ENCODE measurements at regions not wholly inside any gene's neighbourhood (a gene's known extent, or its start where the extent isn't known, plus 50 kb on each side); places are given as distances from the start of the nearest gene placed in this dataset.
"Not testable (repeated sequence)": the region's sequence is repeated elsewhere in the genome, so short reads cannot be mapped to it uniquely, and the experiment has no call there.

DNA sequence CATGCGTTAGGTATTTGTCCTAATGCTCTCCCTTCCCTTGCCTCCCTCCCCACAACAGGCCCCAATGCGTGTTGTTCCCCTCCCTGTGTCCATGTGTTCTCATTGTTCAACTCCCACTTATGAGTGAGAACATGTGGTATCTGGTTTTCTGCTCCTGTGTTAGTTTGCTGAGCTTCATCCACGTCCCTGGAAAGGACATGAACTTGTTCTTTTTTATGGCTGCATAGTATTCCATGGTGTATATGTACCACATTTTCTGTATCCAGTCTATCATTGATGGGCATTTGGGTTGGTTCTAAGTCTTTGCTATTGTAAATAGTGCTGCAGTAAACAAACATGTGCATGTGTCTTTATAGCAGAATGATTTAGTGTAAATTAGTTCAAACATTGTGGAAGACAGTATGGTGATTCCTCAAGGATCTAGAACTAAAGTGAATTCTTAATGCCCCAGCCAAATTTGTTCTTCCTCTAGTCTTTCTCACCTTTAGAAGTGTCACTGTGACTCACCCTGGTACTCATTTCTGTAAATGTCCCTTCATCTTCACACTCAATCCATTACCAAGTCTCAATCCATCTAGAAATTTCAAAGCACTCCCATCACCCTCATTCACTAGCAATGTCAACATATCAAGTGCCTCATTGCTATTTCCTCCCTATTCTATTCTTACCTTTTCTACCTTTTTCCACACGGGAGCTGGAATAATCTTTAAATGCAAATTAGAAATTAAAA lies 123.9 kb downstream of the MREG start:
- DNase-seq: not testable (repeated sequence)

DNA sequence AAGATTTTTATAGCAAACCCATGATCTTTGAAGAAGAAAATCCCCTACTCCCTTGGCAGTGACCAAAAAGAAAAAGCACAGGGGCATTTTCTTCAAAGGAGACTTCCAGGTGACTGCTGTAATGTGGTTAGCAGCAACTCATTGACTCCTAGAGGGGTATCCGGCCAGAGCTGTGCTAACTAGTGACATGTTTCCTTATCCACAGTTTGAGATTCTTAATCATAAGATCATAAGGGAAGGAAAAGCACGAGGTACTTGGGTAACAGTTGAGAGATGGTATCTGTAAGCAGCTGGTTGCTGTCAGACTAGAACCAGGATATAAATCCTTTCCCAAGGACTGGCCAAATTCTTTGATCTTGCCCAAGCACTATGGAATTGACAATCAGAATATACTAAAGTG lies 124.7 kb downstream of the MREG start:
- no peak for DNase-seq

DNA sequence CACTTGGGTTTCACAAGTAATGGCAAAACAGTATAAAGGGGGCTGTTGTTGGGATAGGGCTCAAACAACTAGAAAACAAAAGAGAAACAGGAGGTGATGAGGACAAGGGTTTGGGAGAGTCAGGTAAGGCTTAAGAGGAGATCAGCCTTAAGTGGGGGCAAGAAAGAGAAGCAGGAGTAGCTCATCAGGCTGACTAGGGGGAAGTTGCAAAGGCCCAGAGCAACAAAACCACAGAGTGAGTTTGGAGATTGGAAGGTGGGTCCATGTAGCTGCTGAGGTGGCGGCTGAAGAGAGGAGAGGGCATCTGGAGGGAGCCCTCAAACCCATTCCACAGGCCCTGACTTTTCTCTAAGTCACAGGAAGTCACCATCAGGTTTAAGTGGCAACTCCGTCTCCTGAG lies 126.0 kb downstream of the MREG start:
- DNase-seq: no peak

DNA sequence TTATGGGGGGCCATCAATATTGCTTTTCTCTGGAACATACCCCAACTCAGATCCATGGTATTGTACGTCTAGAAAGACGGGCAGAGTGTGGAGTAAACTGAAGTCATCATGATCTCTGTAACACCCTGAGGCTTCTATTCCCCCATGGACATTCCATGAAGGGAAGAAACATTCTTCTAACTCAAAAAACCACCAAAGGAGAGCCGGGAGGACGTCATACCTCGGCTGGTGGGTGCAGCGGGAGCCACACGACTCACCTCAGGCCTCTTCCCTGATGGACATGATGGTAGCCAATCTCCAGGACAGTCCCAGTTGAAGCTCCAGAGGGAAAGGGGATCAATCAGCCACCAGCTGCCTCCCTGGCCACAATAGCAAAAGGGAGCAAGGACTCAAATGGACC lies 127.3 kb downstream of the MREG start:
- DNase-seq: no peak

DNA sequence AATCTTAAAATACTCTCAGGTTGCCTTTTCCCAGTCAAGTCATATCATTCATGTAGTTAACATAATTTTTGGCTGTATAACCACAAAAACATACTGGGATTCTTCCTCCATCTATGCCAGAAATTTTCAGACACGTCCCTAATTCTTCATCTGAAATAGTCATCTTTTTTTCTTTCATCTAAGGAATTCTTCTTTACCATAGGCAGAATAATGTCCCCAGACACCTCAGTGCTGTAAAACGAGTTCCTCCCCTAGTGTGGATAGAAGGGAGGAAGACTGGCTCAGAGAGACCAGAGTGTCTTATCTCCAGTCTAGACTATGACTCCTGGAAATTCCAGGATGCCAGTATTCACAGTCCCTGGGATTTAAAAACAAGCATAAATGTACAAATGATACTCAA lies 127.8 kb downstream of the MREG start:
- DNase-seq: no peak

DNA sequence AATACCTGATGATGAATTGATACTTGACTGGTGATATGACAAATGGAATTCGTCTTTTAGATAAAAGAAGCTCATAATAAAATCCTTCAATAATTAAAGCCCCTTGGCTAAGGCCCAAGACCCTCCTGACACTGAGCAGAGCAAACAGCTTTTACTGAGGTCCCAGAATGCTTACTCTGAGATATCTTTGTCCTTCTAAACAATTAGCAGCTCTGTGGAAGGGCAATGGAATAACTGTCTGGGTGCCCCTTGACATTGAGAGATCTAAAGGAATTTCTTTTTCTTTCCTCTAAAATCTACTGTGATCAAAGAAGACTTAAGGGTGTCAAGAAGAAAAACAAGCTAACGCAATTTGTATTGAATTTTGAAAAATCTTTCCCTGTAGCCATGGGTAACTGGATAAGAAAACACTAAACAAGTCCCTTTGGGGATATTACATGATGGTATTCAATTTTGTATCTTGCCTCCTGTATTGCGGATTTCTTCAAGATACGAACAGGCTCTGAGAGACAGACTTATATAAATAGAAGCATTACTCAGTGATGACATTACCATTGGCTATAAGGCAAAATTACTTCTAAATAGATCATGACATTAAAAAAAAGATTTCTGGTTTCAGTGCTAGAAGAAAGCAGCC lies 128.8 kb downstream of the MREG start:
- DNase-seq: no peak

DNA sequence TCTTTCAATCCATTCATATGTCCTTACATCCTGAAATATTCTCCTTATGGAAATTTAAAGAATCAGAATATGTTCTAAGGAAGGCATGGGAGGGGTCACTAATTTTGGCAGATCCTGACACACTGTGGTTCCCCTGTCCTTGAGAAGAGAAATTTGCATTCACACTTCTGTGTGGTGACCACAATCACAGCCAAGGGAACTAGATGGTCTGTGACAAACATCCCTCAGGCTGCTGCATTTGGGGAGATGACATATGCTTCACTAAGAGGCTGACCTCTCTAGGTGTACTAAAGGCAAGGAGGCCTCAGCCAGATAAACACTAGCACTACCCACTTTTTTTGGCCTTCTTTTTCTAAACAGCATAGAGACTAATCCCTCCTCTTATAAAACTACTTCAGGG lies 129.6 kb downstream of the MREG start:
- DNase-seq: no peak

DNA sequence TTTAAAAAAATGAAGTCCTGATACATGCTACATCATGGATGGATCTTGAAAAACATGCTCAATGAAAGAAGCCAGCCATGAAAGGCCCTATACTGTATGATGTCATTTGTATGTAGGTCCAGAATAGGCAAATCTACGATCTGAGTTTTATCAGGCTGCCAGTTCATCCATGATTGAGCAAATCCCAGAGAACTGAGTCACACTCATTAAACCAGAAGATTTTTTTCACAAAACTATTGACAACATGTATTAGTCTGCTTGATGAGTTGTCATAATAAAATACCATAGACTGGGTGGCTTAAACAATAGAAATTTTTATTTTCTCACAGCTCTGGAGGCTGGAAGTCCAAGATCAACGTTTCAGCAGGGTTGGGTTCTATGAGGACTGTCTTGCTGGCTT lies 130.7 kb downstream of the MREG start:
- no peak for DNase-seq

DNA sequence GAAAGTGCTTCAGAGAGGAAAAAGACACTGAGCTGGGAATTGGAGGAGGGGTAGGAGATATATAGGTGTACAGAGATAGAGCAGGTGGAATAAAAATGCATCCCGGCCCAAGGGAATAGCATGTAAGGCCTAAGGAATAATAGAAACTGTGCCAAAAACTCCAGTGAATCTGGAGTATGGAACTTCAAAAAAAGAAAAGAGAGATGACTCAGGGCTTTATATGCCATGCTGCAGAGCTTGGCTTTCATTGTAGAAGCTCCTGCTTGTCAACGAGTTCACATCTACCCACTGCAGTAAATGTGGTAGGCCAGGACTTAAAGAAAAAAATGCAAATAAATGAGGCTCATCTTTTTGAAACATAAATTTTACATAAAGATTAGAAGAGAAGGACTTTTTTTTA lies 131.8 kb downstream of the MREG start:
- DNase-seq: no peak

DNA sequence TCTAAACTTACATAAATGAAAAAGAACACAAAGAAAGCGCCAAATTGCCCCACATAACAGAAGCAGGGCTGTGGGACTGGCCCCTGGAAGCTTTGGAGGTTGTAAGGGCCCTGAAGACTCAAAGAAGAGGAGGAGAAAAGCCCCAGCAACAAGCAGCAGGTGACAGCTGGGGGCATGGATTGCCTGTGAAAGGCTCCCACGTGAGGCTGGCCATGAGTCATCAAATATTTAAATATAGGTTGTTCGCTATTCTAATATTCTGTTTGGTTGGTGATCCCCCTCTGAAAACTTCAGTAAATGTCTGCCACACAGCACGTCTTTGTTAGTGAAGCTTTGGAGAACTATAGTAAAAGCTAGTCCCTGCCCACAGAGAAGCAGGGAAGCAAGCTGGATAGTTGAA lies 132.4 kb downstream of the MREG start:
- no peak for DNase-seq

DNA sequence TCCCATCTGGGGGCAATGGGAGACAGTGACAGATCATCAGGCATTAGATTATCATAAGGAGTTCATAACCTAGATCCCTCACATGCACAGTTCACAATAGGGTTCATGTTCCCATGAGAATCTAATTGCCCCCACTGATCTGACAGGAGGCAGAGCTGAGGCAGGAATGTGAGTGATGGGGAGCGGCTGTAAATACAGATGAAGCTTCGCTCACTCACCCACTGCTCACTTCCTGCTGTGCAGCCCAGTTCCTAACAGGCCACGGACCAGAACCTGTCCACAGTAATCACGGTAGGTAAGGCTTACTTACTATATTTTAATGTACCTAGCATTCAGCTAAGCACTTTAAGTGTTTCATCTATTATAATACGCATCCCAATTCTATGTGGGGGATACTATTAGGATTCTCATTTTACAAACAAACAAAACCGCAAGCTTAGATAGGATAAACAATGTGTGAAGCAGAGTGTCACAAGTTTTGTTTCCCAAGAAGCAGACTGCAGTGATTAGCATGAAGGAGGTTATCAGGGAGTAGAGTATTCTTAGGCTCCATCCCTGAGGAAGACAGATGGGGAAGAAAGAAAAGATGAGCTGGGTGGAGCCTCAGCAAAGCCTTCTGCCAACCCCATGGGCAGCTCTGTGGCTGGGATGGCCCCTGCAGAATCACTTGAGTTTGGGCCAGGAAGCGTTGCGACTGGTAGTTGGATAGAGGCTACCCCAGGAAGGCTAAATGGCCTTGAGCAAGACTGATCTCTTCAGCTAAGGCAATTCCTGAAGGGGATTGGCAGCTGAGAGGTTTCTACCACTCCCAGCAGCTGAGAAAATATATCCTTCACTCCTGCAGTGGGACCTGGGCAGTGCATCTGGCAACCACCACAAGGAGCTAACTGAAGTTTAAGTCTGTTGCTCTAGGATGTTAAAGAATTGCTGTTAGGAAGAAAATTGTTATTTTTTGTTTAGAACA lies 133.1 kb downstream of the MREG start:
- no peak for DNase-seq

DNA sequence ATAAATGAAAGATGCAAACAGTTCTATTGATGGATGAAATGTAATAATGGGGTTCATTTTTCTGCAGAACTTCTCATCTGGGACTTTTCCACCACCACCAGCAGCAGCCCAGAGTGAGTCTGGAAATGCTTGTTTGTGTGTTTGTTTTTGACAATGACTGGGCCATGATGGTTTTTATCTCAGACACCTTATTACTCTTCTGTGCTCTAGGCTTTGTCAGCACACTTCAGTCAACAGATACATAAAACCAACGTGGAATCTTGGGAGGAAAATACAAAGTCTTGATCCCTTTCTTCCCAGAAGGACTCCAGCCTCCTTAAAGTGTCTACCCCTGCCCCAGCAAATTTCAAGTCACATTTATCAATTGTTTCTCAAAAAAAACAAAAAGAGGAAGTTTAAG lies 134.0 kb downstream of the MREG start:
- no peak for DNase-seq

DNA sequence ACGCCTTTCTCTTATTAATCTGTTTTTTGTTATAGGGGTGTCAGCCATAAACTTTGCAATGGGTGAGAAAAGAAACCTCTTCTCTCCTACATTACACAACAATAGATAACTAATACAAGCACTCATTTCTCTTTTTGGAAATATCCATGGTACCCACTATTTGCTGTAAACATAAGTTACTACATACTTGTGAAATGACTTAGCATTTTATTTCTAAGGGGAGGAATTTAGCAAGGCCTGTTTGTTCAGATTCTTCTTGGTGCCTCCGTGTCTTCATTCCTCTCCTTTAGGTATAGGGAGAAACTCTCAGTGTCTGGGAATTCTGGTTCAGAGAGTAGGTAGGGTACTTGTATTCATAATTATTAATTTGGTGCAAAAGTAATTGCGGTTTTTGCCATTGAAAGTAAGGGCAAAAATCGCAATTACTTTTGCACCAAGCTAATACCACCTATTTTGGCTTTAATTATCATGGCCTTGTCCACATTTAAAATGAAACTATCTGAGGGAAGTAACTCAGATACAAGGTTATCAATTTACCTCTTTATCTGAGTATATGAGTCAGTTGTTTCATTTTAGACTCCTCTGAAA lies 134.8 kb downstream of the MREG start:
- DNase-seq: no peak

DNA sequence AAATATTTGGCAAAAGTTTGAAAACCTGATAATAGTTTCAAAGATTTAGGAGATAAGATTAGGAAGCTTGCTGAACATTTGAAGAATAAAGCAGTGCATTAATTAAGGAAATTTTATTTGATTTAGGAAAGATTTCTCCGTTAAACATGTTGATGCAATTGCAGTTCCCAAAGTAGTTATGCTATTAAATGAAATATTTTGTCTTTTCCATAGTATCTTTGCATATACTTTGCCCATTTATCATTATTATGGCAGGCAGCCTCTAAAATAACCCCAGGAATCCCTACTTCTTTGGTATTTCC lies 136.5 kb downstream of the MREG start:
- DNase-seq: no peak

DNA sequence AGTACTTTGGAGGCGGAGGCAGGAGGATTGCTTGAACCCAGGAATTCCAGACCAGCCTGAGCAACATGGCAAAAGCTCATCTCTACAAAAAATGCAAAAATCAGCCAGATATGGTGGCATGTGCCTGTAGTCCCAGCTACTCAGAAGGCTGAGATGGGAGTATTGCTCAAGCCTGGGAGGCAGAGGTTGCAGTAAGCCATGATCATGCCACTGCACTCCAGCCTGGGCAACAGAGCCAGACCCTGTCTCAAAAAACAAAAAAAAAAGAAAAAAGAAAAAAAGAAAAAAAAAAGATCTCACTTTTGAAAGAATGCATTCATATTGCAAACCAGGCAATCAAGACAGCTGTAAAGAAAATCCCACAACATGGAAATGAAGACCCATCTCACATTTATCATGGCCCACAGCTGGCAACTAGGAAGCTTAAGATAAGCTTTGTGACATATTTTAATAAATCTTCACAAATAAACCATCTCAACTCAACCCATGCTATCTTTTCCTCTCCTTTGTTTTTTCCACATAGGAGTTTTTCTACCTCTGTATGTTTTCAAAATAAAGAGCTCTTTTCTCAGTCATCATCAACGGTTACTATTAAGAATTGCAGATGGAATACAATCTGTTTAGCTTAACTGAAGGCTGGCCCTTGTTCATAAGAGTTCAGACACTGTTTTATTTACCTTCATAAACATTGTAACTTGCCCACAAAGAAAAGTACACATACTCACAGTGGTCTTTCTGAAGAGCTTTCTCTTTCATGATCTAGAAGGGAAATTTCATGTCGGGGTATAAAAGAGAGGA lies 137.0 kb downstream of the MREG start:
- no peak for DNase-seq

DNA sequence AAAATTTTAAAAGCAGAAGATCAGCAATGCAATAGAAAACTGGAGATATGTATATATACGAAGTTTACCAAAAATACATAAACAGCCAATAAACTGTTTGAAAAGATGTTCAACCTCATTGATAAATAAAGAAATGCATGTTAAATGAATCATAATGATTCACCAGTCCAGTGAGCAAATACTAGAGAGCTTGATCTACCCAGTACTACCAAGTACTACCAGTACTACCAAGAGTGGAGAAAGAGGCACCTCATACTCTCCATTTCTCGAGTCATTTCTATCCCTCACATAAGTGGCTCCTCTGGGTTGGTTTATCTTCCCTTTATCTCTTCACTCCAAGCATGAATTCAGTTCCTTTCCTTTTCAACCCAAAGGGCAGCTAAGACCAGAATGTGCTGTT lies 138.9 kb downstream of the MREG start:
- DNase-seq: no peak

DNA sequence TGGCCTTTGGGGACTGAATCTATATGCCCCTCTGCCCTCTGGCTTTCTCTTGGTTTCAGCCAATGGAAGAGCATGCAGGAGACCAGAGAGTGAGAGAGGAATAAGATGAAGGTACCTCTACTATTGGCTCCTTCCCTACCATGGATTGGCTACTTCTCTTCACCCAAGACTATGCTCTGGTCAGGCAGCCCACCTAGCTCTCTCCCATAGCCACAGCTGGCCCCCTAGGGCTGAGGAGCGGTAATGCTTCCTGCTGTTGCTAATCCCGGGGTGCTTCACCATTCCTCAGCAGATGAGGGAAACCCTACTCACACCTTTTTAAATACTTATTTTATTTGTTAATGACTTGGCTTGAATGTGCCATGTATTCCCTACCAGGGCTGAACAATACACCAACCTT lies 142.4 kb downstream of the MREG start:
- DNase-seq: no peak

DNA sequence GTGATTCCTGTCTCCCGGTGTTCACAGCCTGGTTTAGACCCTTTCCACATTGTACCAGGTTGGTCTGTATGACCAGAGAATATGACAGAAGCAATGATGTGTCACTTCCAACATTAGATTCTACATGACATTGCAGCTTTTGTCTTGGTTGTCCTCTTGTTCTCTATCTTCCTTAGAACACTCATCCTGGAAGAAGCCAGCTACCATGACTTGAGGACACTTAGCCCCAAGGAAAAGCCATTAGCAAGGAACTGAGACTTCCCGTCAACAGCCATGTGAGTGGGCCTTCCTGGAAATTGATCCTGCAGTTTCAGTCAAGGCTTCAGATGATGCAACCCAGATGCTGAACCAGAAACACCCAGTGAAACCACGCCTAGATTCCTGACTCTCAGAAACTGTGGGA lies 143.3 kb downstream of the MREG start:
- DNase-seq: no peak

DNA sequence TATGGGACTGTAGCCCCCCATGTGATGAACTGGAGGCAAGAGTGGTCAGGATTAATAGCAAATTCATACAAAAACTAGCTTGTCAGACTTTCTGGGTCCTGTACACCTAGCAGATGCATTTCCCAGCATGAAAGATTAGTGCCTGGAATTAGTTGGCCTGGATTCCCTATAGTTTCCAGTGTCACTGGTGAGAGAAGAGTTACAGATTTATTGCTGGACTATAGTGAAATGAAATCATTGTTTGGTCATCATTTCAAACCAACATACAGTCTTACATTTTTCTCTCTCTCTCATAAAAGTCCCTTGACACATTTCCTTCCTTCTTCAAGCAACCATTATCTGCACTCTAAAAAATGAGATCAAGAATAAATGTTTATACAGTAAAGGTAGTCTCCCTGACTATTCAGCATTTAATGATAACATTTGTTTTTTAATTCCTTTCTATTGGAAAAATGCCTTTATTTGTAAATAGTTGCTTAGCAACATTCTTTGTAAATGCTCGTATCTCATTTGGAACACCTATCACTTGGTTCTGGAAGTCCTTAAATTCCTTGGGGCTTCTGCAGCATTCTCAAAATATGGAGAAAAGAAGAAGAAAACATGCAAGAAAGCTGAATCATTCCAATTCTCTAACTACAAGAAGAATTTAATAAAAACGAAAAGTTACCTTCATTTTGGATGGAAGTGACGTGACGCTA lies 144.4 kb downstream of the MREG start:
- DNase-seq: no peak

DNA sequence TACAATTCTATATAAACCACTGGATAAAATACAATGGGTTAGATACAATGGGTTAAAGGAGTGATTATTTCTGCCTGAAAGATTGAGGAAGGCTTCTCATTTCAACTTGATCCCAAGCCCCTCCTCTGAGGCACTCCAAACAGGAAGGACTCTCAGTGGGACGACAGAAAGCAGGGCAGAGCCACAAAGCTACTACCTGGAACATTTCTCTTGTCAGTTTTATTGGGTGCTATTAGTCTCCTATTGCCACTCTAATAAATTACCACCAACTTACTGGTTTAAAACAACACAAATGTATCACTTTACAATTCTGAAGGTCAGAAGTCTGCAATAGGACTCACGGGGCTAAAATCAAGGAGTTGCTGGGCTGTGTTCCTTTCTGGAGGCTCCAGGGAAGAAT lies 146.7 kb downstream of the MREG start:
- DNase-seq: no peak

DNA sequence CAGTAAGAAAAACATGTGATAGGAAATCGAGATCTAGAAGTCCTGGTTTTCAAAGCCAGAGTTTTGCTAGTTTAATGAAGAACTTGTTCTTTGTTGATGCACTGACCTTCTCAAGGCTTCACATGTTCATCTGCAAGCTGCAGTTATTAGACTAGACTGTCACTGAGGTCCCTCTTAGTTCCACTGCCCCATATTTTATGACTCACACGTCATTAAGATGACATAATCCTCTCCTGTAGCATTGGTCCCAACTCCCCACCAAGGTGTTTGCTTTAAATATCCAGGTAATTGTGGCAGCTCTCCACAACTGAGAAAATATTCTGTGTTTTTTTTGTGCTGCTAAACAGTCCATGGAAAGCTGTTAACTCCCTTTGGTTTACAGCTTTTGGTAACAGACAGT lies 149.7 kb downstream of the MREG start:
- no peak for DNase-seq

DNA sequence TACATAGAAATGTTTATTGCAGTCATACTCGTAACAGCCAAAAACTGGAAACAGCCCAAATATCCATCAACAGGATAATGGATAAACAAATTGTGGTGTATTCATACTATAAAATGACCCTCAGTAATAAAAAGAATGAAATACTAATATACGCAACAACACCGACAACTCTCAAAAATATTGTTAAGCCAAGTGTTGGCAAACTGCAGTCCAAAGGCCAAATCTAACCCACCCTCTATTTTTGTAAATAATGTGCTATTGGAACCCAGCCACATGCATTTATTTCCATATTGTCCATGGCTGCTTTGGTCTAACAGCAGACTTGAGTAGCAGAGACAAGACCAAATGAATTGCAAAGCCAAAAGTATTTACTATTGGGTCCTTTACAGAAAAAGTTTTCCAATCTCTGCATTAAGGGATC lies 151.0 kb downstream of the MREG start:
- DNase-seq: no peak

Measured in stimulated activated naive CD4-positive, alpha-beta T cell treated with Interleukin-2 at 50 U/mL for 16 hours (primary cell).